ENCODE measurements at regions not wholly inside any gene's neighbourhood (a gene's known extent, or its start where the extent isn't known, plus 50 kb on each side); places are given as distances from the start of the nearest gene placed in this dataset.
"Not testable (repeated sequence)": the region's sequence is repeated elsewhere in the genome, so short reads cannot be mapped to it uniquely, and the experiment has no call there.

DNA sequence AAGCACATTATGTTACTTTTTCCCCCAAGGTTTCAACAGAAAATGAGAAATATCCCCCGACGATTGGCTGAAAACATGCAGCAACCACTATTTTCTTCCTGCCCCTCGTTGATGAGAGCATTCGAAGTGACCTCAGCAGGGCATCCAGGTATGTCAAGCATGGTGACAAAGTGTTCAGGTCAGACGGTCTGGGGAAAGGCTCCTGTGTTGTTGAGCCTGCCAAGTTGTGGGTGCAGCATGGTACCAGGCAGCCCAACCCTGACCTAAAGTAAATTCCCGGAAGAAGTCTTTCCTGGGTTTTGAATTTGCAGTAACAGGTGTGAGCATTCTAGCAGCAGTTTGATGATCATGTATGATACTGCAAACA lies 51.7 kb upstream of the SEC14L1 start:
- peak overlapping the region; percentile 88 to 91 (median 89) for H3K4me3 Mint-ChIP-seq
- no peak for TF ChIP-seq CTCF (IDR thresholded peaks at IDR 0.05; ENCODE audit: unreplicated experiment in 3 of 3)
- H3K27ac Mint-ChIP-seq = peak overlapping the region; percentile 80 to 91 (median 88)
- peaks cover 21% of the 10 kb centered on the region for H3K4me1 Mint-ChIP-seq
- H3K36me3 Mint-ChIP-seq (ENCODE audit: low read depth) = peaks cover 28% of the 10 kb centered on the region
- H3K27me3 Mint-ChIP-seq (ENCODE audit: low read depth) = no peaks in the 10 kb centered on the region
- no peaks in the 10 kb centered on the region for H3K9me3 Mint-ChIP-seq

DNA sequence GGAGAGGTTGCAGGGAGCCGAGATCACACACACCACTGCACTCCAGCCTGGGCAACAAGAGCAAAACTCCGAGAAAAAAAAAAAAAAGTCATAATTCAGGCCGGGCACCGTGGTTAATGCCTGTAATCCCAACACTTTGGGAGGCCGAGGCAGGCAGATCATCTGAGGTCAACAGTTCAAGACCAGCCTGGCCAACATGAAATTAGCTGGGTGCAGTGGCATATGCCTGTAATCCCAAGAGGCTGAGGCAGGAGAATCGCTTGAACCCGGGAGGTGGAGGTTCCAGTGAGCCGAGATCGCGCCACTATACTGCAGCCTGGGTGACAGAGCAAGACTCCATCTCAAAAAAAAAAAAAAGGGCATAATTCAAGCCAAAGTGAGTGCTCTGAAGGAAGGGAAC lies 50.8 kb upstream of the SEC14L1 start:
- H3K4me1 Mint-ChIP-seq = peaks cover 21% of the 10 kb centered on the region
- H3K27me3 Mint-ChIP-seq (ENCODE audit: low read depth); H3K9me3 Mint-ChIP-seq; H3K27ac Mint-ChIP-seq: not testable (repeated sequence)
- H3K36me3 Mint-ChIP-seq (ENCODE audit: low read depth) = peaks cover 32% of the 10 kb centered on the region
- H3K4me3 Mint-ChIP-seq = peak overlapping the region; percentile 62 to 91 (median 72)

DNA sequence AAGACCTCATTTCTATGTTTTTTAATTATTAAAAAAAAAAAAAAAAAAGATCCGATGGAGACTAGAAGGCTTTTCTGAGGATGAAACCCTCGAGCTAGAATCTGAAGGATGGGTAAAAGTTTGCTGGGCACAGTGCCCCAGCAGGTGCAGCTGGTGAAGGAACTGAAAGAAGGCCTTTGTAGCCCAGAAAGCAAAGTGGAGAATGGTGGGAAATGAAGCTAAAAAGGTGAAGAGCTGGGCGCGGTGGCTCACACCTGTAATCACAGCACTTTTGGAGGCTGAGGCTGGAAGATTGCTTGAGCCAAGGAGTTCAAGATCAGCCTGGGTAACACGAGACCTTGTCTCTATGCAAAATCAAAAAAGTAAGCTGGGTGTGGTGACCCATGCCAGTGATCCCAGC lies 50.3 kb upstream of the SEC14L1 start:
- no peaks in the 10 kb centered on the region for H3K27me3 Mint-ChIP-seq (ENCODE audit: low read depth)
- H3K4me1 Mint-ChIP-seq = peaks cover 21% of the 10 kb centered on the region
- no peaks in the 10 kb centered on the region for H3K9me3 Mint-ChIP-seq
- H3K36me3 Mint-ChIP-seq (ENCODE audit: low read depth) = peaks cover 34% of the 10 kb centered on the region
- peak overlapping the region; percentile 62 to 91 (median 72) for H3K4me3 Mint-ChIP-seq
- TF ChIP-seq CTCF (IDR thresholded peaks at IDR 0.05; ENCODE audit: unreplicated experiment in 3 of 3) = no peak
- no peak overlapping the region for H3K27ac Mint-ChIP-seq
